ENCODE measurements at regions not wholly inside any gene's neighbourhood (a gene's known extent, or its start where the extent isn't known, plus 50 kb on each side); places are given as distances from the start of the nearest gene placed in this dataset.

GRCh38 chr12:91913651-91914050, 232.0 kb downstream of the BTG1 start:
- DNase-seq: no peak

- no peak for DNase-seq
Measured at GRCh38 chr12:91913124-91913523, 232.5 kb downstream of the BTG1 start.

- no peak for DNase-seq
Measured at GRCh38 chr12:91912178-91912577, 233.5 kb downstream of the BTG1 start.

GRCh38 chr12:91910871-91911388, 234.7 kb downstream of the BTG1 start:
- no peak for DNase-seq

GRCh38 chr12:91902860-91903683, 242.6 kb downstream of the BTG1 start:
- DNase-seq: no peak

- DNase-seq: no peak
Measured at GRCh38 chr12:91901381-91902074, 244.1 kb downstream of the BTG1 start.

GRCh38 chr12:91900971-91901370, 244.7 kb downstream of the BTG1 start:
- no peak for DNase-seq

GRCh38 chr12:91899056-91899455, 246.6 kb downstream of the BTG1 start:
- DNase-seq: no peak

GRCh38 chr12:91897025-91897515, 248.6 kb downstream of the BTG1 start:
- DNase-seq: no peak

GRCh38 chr12:91896286-91897024, 249.2 kb downstream of the BTG1 start:
- peak; percentile 22 for DNase-seq

- no peak for DNase-seq
Measured at GRCh38 chr12:91894911-91895310, 250.7 kb downstream of the BTG1 start.

GRCh38 chr12:91893476-91893875, 252.2 kb downstream of the BTG1 start:
- DNase-seq: no peak

GRCh38 chr12:91892081-91892855, 253.4 kb downstream of the BTG1 start:
- DNase-seq: no peak

- DNase-seq: no peak
Measured at GRCh38 chr12:91890742-91891141, 254.9 kb downstream of the BTG1 start.

- no peak for DNase-seq
Measured at GRCh38 chr12:91889910-91890309, 255.7 kb downstream of the BTG1 start.

GRCh38 chr12:91889059-91889458, 256.6 kb downstream of the BTG1 start:
- DNase-seq: no peak

GRCh38 chr12:91887957-91888356, 257.7 kb downstream of the BTG1 start:
- no peak for DNase-seq

- peak; percentile 2 for DNase-seq
Measured at GRCh38 chr12:91885851-91886731, 259.6 kb downstream of the BTG1 start.

GRCh38 chr12:91884230-91884629, 261.4 kb downstream of the BTG1 start:
- no peak for DNase-seq

GRCh38 chr12:91883811-91884210, 261.8 kb downstream of the BTG1 start:
- DNase-seq: no peak

GRCh38 chr12:91882910-91883309, 262.7 kb downstream of the BTG1 start:
- DNase-seq: no peak
